Motor neuron (in vitro differentiated cells): ENCODE measurements at regions not wholly inside any gene's neighbourhood (a gene's known extent, or its start where the extent isn't known, plus 50 kb on each side); places are given as distances from the start of the nearest gene placed in this dataset.
"Not testable (repeated sequence)": the region's sequence is repeated elsewhere in the genome, so short reads cannot be mapped to it uniquely, and the experiment has no call there.

Experiments used
- ATAC-seq, 8 experiments: fragments of 200-7000 bp; cut with Tn5 transposase; replicated peaks in 6 of 8; 2 replicates each; pipeline ENCODE4 v1.8.0; 2021; ENCODE audit warnings: mild to moderate bottlenecking in 8 of 8, moderate library complexity in 8 of 8
- H3K27ac ChIP-seq, 2 donors: fragments of 250-450 bp; sonication (Bioruptor Pico); 2 replicates each; pipeline ENCODE4 v1.9.0; 2021; ENCODE audit warnings: antibody characterized with exemption in 2 of 2, mild to moderate bottlenecking in 2 of 2, moderate library complexity in 1 of 2
- H3K4me1 ChIP-seq, 2 donors: fragments of 250-450 bp; sonication (Bioruptor Pico); replicated peaks in 1 of 2; 2 replicates each; pipeline ENCODE4 v1.6.1; 2021; ENCODE audit warnings: antibody characterized with exemption in 2 of 2, mild to moderate bottlenecking in 2 of 2, moderate library complexity in 1 of 2
- H3K4me3 ChIP-seq, 5 donors: fragments of 250-450 bp; sonication (Bioruptor Pico); 2 replicates each; pipeline ENCODE4 v1.9.0; 2021; ENCODE audit warnings: antibody characterized with exemption in 5 of 5, mild to moderate bottlenecking in 5 of 5, moderate library complexity in 4 of 5
- WGBS, 10 experiments: fragments of 450-650 bp; shearing (Covaris generic); methylation state at CpG; one replicate each; pipeline ENCODE4 v1.0.0; 2022; 5-methylcytosine and 5-hydroxymethylcytosine counted together
- in situ Hi-C, 9 experiments: fragments of 400-800 bp; cut with MboI; loops; one replicate each; pipeline ENCODE4 v1.15.0; 2021; ENCODE audit warnings: low sequenced_read_pairs in 9 of 9, low pct_unique_long_range_greater_than_20kb in 2 of 9; ENCODE audit not compliant: unreplicated experiment in 9 of 9

GRCh38 chr6:78629836-78630235 is 237.5 kb upstream of the IRAK1BP1 start:
- Histone ChIP-seq H3K4me1 (no peaks in the 10 kb centered on the region), H3K4me3 (no peak overlapping the region), H3K27ac (no peak overlapping the region)
- in situ Hi-C loops, result no loop called here
- WGBS, 10 experiments, result 76 to 100% (median 89%) methylated on average over 1 to 18 of the region's 22 CpGs; no CpG with 5 or more reads in 2 of the 10 experiments
- no peak for ATAC-seq

DNA sequence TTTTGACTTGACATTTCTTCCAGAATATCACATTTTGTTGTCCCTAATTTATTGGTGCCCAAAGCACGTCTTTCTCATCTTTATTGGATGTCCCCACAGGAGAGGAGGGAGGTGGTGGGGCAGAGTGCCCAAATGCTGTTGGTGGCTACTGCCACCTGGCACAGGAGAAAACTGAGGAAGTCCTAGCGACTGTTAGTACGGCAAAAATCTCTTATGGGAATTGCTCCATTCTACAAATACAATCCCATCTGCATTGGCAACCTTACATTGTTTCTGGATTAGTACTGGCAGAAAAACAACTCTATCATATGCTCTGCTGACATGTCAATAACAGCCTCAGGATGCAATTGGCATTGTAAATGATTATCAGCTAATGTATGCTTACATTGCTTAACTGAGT is 235.4 kb upstream of the IRAK1BP1 start:
- ATAC-seq, result no peak
- 4 to 100% (median 50%) methylated on average over 1 to 3 of the region's 3 CpGs; no CpG with 5 or more reads in 3 of the 10 experiments for WGBS, 10 experiments

DNA sequence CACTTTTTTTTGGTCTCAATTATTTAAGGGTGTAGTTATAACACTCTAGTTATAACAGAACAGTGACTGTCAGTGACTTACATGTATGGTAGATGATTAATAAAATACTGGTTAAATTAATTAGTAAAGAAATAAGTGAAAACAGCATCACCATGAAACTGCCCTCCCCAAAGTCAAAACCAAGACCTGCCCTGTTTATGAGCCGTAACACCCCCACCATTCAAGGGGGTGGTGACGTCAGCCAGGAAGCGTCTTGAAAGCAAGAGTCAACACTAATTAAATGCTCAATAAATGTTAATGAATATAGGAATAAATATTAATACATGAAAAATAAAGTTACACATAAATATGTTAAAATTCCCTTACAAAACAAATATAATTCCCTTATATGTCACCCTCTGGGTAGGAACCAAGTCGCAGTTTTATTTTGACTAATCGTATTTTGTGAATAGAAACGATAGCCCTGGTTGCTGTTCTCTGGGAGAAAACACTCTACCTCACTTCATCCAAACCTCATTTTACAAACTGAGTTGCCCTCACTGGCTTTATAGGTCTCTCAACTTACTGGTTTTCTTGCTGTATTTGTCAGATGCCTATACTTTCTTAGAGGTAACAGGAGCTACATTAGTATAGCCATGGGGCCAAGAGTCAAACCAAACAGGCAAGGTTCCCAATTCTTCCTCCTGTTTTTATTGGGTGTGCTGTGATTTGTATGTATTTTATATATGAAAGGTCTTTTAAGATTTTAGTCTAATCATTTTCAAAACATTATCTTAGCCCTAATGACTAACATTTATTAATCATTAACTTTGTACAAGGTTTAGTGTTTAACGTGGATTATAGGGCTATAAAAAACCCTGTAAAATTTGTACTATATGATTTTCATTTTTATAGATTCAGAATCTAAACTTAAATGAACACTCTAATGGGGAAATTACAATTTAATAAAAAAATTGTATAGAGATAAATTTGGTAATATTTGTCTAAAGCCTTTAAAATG is 227.9 kb upstream of the IRAK1BP1 start:
- no peak for ATAC-seq
- in situ Hi-C loops, result no loop called here
- H3K27ac ChIP-seq, result no peak overlapping the region

More for the DNA sequence above, 235.4 kb upstream of the IRAK1BP1 start:
- in situ Hi-C loops, result no loop called here
- Histone ChIP-seq H3K4me3 (no peak overlapping the region), H3K27ac (no peak overlapping the region), H3K4me1 (no peaks in the 10 kb centered on the region)

DNA sequence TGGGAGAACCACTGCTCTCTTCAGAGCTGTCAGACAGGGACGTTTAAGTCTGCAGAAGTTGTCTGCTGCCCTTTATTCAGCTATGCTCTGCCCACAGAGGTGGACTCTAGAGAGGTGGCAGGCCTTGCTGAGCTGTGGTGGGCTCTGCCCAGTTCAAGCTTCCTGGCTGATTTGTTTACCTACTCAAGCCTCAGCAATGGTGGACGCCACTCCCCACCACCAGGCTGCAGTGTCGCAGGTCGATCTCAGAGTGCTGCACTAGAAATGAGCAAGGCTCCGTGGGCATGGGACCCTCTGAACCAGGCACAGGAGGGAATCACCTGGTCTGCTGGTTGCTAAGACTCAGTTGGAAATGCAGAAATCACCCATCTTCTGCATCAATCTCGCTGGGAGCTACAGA is 223.4 kb upstream of the IRAK1BP1 start:
- H3K4me1 ChIP-seq, H3K4me3 ChIP-seq, in situ Hi-C loops, ATAC-seq, H3K27ac ChIP-seq: not testable (repeated sequence)
- 38 to 83% (median 68%) methylated on average over 1 to 6 of the region's 6 CpGs; no CpG with 5 or more reads in 5 of the 10 experiments for WGBS, 10 experiments

More for the DNA sequence above, 227.9 kb upstream of the IRAK1BP1 start:
- H3K4me1 ChIP-seq, result no peaks in the 10 kb centered on the region
- 56 to 95% (median 90%) methylated on average over 2 to 7 of the region's 7 CpGs for WGBS, 10 experiments
- H3K4me3 ChIP-seq, result no peak overlapping the region

DNA sequence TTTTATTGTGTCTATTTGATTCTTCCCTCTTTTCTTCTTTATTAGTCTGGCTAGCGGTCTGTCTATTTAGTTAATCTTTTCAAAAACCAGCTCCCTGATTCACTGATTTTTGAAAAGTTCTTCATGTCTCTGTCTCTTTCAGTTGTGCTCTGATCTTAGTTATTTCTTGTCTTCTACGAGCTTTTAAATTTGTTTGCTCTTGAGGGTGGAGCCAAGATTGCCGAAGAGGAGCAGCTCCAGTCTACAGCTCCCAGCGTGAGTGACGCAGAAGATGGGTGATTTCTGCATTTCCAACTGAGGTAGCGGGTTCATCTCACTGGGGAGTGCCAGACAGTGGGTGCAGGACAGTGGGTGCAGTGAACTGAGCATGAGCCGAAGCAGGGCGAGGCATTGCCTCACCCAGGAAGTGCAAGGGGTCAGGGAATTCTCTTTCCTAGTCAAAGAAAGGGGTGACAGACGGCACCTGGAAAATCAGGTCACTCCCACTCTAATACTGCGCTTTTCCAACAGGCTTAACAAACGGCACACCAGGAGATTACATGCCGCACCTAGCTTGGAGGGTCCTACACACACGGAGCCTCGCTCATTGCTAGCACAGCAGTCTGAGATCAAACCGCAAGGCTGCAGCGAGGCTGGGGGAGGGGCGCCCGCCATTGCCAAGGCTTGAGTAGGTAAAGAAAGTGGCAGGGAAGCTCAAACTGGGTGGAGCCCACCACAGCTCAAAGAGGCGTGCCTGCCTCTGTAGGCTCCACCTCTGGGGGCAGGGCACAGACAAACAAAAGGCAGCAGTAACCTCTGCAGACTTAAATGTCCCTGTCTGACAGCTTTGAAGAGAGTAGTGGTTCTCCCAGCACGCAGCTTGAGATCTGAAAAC is 220.6 kb upstream of the IRAK1BP1 start:
- H3K4me3 ChIP-seq, result not testable (repeated sequence)

GRCh38 chr6:78665819-78666218 is 201.5 kb upstream of the IRAK1BP1 start:
- H3K27ac ChIP-seq, in situ Hi-C loops, H3K4me1 ChIP-seq, H3K4me3 ChIP-seq, ATAC-seq: not testable (repeated sequence)
- 0 to 100% (median 80%) methylated on average over 1 to 2 of the region's 3 CpGs; no CpG with 5 or more reads in 5 of the 10 experiments for WGBS, 10 experiments

More for the DNA sequence above, 220.6 kb upstream of the IRAK1BP1 start:
- H3K4me1 ChIP-seq, ATAC-seq, in situ Hi-C loops, H3K27ac ChIP-seq: not testable (repeated sequence)
- 42 to 95% (median 71%) methylated on average over 2 to 14 of the region's 20 CpGs; no CpG with 5 or more reads in 1 of the 10 experiments for WGBS, 10 experiments

GRCh38 chr6:78666764-78667163 is 200.6 kb upstream of the IRAK1BP1 start:
- WGBS, 10 experiments, result 33 to 100% (median 89%) methylated on average over 1 of the region's 1 CpG; no CpG with 5 or more reads in 1 of the 10 experiments
- no peak overlapping the region for H3K4me3 ChIP-seq
- no peak for ATAC-seq

DNA sequence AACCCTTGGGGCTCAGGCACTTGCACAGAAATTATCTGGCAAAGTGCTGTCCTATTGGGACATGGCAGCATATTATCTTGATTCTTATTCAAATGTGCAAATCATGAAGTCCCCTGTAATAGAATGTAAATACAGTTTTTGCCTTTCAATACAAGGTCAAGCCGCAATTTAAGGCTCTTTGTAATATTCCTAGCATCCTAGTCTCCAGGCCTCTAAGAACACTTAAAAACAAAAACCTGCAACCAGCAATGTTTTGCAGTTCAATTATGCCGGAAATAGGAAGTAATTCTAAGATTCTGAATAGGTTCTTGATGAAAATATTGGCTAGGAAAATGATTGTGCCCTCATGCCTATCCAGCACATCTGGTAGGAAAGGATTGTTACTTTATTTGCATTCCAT is 197.2 kb upstream of the IRAK1BP1 start:
- no peak overlapping the region for H3K27ac ChIP-seq
- in situ Hi-C loops, result no loop called here

More at GRCh38 chr6:78666764-78667163, 200.6 kb upstream of the IRAK1BP1 start:
- Histone ChIP-seq H3K4me1 (no peaks in the 10 kb centered on the region), H3K27ac (no peak overlapping the region)
- in situ Hi-C loops, result no loop called here

DNA sequence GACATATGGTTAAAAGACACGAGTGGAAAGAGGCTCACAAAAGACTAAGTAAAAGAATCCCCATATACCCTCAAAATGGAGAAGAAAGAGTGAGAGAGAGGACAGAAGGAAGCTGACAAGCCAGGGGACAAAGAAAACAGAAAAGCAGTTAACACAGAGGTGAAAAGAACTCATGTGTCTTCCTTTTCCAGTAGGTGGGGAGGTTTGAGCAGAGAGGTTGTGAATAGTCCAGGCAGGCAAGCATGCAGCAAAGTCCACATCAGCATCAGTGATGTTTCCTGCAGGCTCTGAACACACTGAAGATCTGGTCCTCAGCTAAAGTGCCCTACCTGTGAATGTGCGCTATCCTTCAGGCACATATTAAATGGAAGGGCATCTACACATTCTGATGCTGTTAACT is 196.5 kb upstream of the IRAK1BP1 start:
- Histone ChIP-seq H3K4me3 (no peak overlapping the region), H3K27ac (no peak overlapping the region), H3K4me1 (no peaks in the 10 kb centered on the region)
- 0 to 60% (median 48%) methylated on average over 1 to 2 of the region's 2 CpGs; no CpG with 5 or more reads in 2 of the 10 experiments for WGBS, 10 experiments
- in situ Hi-C loops, result no loop called here
- no peak for ATAC-seq

More for the DNA sequence above, 197.2 kb upstream of the IRAK1BP1 start:
- Histone ChIP-seq H3K4me1 (no peaks in the 10 kb centered on the region), H3K4me3 (no peak overlapping the region)
- WGBS, 10 experiments, result 0 to 100% (median 58%) methylated on average over 1 to 2 of the region's 2 CpGs
- no peak for ATAC-seq

DNA sequence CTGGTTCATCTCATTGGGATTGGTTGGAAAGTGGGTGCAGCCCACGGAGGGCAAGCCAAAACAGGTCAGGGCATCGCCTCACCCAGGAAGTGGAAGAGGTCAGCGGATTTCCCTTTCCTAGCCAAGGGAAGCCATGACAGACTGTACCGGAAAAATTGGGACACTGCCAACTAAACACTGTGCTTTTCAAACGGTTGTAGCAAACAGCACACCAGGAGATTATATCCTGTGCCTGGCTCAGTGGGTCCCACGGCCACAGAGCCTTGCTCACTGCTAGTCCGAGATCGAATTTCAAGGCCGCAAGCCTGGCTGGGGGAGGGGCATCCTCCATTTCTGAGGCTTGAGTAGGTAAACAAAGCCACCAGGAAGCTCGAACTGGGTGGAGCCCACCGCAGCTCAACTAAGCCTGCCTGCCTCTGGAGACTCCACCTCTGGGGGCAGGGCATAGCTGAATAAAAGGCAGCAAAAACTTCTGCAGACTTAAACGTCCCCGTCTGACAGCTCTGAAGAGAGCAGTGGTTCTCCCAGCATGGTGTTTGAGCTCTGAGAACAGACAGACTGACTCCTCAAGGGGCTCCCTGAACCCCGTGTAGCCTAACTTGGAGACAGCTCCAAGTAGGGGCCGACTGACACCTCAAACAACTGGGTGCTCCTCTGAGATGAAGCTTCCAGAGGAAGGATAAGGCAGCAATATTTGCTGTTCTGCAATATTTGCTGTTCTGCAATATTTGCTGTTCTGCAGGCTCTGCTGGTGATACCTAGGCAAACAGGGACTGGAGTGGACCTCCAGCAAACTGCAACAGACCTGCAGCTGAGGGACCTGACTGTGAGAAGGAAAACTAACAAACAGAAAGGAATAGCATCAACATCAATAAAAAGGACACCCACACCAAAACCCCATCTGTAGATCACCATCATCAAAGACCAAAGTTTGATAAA is 191.0 kb upstream of the IRAK1BP1 start:
- H3K27ac ChIP-seq, H3K4me3 ChIP-seq, in situ Hi-C loops, H3K4me1 ChIP-seq, ATAC-seq: not testable (repeated sequence)
- WGBS, 10 experiments, result 26 to 100% (median 80%) methylated on average over 1 to 12 of the region's 15 CpGs; no CpG with 5 or more reads in 1 of the 10 experiments

GRCh38 chr6:78688668-78689067 is 178.7 kb upstream of the IRAK1BP1 start:
- Histone ChIP-seq H3K4me3 (no peak overlapping the region), H3K27ac (no peak overlapping the region), H3K4me1 (no peaks in the 10 kb centered on the region)
- ATAC-seq, result peak in 2 of 8 experiments; percentile 86
- in situ Hi-C loops, result no loop called here

- no peak overlapping the region for H3K27ac ChIP-seq
- H3K4me1 ChIP-seq, result no peaks in the 10 kb centered on the region
- ATAC-seq, result no peak
- 0 to 88% (median 46%) methylated on average over 1 to 2 of the region's 2 CpGs; no CpG with 5 or more reads in 1 of the 10 experiments for WGBS, 10 experiments
- in situ Hi-C loops, result no loop called here
- H3K4me3 ChIP-seq, result no peak overlapping the region
Measured at GRCh38 chr6:78693835-78694234, 173.5 kb upstream of the IRAK1BP1 start.
